ENCODE measurements at regions not wholly inside any gene's neighbourhood (a gene's known extent, or its start where the extent isn't known, plus 50 kb on each side); places are given as distances from the start of the nearest gene placed in this dataset.

GRCh38 chr4:142974328-142974727 is 128.2 kb upstream of the INPP4B start:
- no peak for DNase-seq

DNA sequence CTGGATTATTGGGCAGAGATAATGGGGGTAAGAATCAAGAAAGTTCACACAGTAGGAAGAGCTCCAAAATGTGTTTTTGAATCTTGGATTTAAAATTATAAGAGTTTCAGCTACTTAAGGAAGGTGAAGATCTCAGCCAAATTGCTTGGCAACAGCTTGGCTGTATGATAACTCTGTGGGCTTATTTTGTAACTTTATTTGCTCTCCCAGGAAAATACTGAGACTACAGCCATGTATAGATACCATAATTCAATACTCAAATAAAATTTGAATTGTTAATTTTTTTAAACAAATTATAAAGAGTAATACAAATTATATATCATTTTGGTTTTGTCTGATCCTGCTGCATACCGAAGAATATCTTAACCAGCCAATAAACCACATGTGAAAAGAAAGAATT is 129.5 kb upstream of the INPP4B start:
- DNase-seq = no peak

DNA sequence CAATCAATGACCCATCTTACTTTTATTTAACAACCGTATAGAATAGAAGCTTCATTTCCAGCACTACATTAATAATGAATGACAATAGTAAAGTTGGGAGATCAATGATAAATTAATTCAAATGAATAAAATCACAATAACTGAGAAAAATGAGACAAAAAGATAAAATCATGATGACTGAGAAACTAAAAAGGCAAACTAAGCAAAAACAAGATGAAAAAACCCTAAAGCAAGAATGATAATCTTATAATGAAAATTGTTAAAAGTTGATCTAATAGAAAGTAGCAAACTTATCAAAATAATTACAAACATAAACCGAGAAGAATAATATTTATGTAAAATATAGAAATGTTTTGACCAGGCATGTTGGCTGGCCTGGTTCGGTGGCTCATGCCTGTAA is 130.4 kb upstream of the INPP4B start:
- no peak for DNase-seq

DNA sequence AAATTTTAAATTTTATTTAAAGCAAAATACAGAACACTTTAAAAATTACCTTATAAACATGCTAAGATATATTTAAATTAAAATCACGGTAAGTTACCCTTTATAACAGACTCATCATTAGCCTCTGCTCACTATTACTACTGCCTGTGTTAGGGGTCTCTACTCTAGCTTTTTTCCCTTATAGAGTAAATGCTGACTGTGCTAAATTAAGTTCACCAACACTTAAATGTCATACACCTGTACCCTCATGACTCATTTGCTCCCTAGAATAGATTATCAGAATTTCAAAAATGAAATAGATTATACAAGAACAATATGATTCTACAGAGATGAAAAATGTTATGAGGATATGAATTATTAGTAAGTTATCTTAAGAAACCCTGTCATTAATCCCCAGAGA is 131.1 kb upstream of the INPP4B start:
- no peak for DNase-seq

GRCh38 chr4:142983065-142983464 is 137.0 kb upstream of the INPP4B start:
- DNase-seq = no peak

GRCh38 chr4:142983589-142983988 is 137.5 kb upstream of the INPP4B start:
- DNase-seq = no peak

DNA sequence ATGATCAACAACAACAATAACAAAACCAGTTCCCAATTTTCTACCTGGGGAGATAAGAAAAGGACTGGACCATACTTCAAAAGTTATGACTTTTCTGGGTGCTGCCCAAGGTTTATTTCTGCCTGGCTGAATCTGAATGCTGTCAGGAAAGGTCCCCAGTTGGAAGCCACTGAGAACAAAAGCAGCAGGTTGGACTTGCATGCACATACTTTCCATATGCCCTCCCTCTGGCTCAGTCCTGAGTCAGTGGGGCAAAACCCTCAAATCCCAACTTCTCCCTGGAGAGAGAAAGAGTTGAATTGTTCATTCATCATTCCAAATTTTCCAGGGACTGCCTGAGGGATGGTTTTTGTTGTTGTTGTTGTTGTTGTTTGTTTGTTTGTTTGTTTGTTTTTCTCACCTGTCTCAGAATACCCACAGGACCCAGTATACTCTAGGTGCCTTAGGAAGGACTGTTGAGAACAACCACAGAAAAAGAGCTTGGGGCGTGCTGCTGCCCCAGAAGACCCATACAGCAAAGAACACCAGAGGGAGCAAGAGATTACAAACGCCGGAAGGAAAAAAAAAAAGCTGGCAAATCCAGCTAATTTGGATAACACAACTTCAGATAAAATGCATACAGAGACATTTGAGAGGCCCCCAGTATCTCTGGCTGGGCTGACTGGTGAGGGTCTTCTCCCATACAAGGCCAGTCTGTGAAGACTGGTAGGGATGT is 138.9 kb upstream of the INPP4B start:
- DNase-seq = peak; percentile 4

- DNase-seq = no peak
These were observed 168.5 kb upstream of the USP38 start for GRCh38 chr4:143016171-143016570.

DNA sequence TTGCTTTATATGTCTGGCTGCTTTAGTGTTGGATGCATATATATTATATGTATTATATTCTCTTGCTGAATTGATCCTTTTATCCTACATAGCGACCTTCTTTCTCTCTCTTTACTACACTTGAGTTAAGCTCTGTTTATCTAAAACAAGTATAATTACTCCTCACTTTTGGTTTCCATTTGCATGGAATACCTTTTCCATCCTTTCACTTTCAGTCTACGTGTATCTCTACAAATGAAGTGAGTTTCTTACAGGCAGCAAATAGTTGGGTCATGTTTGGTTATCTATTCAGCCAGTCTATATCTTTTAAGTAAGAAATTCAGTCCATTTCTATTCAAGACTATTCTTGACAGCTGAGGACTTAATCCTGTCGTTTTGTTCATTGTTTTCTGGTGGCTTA is 167.5 kb upstream of the USP38 start:
- no peak for DNase-seq

- no peak for DNase-seq
These were observed 165.4 kb upstream of the USP38 start for GRCh38 chr4:143019351-143019750.

GRCh38 chr4:143021384-143021783 is 163.3 kb upstream of the USP38 start:
- no peak for DNase-seq

DNA sequence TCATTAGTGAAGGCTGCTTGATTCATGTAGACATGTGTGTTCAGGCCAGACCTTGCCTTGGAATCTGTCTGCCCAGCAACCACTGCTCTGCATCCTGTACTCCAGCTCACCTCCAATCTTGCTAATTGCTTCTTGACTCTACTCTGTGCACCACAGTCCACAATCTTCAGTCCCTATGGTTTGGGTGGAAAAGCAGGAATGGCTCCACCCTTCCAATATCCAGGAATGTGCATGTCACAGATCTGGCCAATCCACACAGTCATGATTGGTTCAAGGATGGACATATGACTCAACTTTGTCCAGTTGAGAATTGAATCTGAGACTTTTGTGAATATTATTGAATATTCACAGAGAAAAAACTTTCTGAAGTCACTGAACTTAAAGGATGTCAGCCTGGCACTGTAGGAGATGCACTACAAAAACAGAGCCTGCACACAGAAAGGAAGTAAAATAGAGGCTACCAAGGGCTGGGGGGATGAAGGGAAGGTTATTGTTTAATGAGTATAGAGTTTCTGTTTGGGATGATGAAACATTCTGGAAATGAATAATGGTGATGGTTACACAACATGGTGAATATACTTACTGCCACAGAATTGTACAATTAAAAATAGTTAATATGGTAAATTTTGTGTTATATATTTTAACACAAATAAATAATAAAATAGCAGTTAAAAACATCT is 161.3 kb upstream of the USP38 start:
- no peak for DNase-seq

- DNase-seq = peak; percentile 5
These were observed 159.5 kb upstream of the USP38 start for GRCh38 chr4:143025081-143025704.

- DNase-seq = no peak
These were observed 158.1 kb upstream of the USP38 start for GRCh38 chr4:143026459-143027170.

DNA sequence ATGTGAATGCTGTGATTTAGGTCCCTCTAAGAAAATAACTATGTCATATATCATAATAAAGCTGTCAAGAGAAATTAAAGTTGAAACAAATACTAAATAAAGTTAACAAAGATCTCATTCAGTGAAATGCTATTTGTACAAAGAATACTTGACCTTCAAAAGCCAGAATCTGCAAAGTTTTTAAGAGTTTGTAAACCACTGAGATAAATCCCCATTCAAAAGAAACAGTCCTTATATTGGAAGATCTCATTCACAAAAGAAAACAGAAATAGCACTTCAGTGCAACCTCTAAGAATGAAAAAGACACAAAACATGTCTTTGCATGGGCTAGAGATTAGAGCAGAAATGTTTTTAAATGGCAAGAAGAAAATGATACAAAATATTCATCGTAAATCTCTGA is 149.1 kb upstream of the USP38 start:
- DNase-seq = no peak

- no peak for DNase-seq
These were observed 148.3 kb upstream of the USP38 start for GRCh38 chr4:143036443-143036842.

DNA sequence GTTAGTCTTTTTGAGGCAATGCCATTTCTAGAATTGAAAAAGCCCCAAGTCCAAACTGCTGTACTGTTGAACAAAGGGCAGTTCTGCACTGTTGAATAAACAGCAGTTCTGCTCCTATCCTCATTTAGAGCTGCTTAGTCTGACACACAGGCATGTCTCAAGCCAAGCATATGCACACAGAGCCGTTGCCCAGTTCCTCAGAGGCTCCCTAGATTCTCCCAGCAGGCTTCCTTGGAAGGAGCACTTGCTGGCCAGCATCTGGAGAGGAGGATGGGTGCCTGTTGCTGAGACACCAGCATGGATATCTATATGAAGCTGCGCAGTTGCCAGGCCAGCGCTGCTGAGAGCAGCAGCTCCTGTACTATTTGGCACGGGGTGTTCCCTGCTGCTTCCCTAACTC is 138.3 kb upstream of the USP38 start:
- DNase-seq = peak; percentile 13

GRCh38 chr4:143046906-143047305 is 137.8 kb upstream of the USP38 start:
- DNase-seq = no peak

GRCh38 chr4:143054971-143055370 is 129.7 kb upstream of the USP38 start:
- DNase-seq = no peak

DNA sequence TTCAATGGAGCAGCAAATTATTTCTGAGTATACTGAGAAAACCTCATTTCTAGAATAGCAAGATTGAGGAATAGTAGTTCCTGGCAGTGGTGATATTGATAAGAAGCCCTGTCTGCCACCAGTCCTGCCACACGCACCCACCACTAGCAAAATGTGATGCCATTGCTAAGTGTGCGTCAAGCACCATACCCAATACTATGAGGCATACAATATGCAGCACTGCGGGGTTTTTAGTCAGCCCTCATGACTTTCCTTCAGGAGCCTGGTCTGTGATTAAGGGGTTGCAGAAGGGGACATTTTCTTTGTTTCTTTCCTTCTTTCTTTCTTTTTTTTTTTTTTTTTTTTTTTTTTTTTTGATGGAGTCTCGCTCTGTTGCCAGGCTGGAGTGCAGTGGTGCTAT is 128.7 kb upstream of the USP38 start:
- DNase-seq = no peak

DNA sequence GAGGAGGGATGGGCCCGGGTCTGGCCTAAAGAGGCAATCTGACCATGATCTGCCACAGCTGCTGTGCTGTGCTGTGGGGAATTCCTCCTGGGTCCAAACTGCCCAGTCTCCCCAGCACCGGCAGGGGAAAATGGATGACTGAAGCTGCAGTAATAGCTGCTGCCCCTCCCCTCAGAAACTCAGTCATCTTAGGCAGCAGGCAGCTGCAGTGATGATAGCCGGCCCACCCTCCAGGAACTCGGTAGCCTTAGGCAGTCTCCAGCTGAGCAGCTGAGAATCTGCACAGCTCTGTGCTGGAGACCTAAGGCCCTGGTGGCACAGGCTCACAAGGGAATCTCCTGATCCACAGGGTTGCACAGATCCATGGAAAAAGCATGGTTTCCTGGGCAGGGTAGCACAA is 113.4 kb upstream of the USP38 start:
- DNase-seq = no peak

- no peak for DNase-seq
These were observed 108.0 kb upstream of the USP38 start for GRCh38 chr4:143076723-143077122.

DNA sequence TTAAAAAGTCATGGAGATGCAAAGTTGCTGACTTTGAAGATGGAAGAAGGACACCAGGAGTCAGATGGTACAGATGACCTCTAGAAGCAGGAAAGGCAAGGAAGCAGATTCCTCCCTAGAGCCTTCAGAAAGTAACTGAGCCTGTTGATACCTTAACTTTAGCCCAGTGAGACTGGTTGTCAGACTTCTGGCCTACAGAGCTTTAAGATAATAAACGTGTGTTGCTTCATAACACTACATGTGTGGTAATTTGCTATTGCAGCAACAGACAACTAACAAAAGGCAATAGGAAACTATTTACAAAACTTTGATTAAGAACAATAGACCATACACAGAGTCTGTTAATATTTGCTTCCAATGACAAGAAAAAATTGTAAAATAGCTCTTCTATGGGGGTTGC is 102.0 kb upstream of the USP38 start:
- DNase-seq = no peak
